ENCODE measurements at regions not wholly inside any gene's neighbourhood (a gene's known extent, or its start where the extent isn't known, plus 50 kb on each side); places are given as distances from the start of the nearest gene placed in this dataset.

DNA sequence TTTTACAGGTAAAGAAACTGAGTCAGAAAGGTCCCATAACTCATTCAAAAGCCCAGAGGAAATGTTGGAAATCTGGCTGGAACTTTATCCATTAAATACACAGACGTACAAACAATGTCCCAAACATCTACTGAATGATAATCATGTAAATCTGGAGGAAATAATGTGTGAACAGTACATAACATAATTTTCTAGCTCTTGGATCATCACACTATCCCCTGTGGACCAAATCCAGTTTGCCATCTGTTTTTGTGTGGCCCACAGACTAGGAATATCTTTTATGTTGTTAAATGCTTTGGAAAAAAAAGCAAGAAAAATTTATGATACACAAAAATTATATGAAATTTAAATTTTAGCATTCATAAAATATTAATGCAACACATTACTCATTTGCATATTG is 389.9 kb upstream of the SOX9 start:
- no TSS peak for BruUV-seq (replicated peaks)
- intact Hi-C loops (cut with micrococcal nuclease), result no loop called here
- Histone ChIP-seq H4K20me1 (ENCODE audit: low read length) (no peaks in the 10 kb centered on the region), H3K79me2 (ENCODE audit: low read length) (no peaks in the 10 kb centered on the region), H3F3A (ENCODE audit: low read length, unreplicated experiment) (no peaks in the 10 kb centered on the region), H2AFZ (ENCODE audit: low read length) (no peak overlapping the region), H3K9ac (ENCODE audit: low read length) (no peak overlapping the region), H3K4me3 (ENCODE audit: low read length) (no peak overlapping the region), H3K4me1 (ENCODE audit: insufficient read depth, low read length) (no peaks in the 10 kb centered on the region), H3K4me2 (ENCODE audit: low read length) (no peak overlapping the region), H3K36me3 (ENCODE audit: low read depth, low read length) (no peaks in the 10 kb centered on the region), H3K27me3 (ENCODE audit: low read length) (no peaks in the 10 kb centered on the region), H3K9me3 (ENCODE audit: low read length) (no peaks in the 10 kb centered on the region), H3K9me2 (replicated peaks; ENCODE audit: low read length) (no peaks in the 10 kb centered on the region; the same call in 1 of the 2 replicates), H3K27ac (ENCODE audit: low read length) (no peak overlapping the region)
- TF ChIP-seq EZH2 (IDR thresholded peaks at IDR 0.05; ENCODE audit: low read length, unreplicated experiment), result no peak
- TF ChIP-seq, protein P1, sequence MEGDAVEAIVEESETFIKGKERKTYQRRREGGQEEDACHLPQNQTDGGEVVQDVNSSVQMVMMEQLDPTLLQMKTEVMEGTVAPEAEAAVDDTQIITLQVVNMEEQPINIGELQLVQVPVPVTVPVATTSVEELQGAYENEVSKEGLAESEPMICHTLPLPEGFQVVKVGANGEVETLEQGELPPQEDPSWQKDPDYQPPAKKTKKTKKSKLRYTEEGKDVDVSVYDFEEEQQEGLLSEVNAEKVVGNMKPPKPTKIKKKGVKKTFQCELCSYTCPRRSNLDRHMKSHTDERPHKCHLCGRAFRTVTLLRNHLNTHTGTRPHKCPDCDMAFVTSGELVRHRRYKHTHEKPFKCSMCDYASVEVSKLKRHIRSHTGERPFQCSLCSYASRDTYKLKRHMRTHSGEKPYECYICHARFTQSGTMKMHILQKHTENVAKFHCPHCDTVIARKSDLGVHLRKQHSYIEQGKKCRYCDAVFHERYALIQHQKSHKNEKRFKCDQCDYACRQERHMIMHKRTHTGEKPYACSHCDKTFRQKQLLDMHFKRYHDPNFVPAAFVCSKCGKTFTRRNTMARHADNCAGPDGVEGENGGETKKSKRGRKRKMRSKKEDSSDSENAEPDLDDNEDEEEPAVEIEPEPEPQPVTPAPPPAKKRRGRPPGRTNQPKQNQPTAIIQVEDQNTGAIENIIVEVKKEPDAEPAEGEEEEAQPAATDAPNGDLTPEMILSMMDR (conservative IDR thresholded peaks at IDR 0.05; ENCODE audit: low read depth, low read length), result no peak
- no peak for TF ChIP-seq EZH2phosphoT487 (IDR thresholded peaks at IDR 0.05; ENCODE audit: borderline replicate concordance, low read length)
- ChIA-PET POLR2A (ENCODE audit: unreplicated experiment) (no interaction called here), CTCF (no interaction called here)
- ATAC-seq (no peak), DNase-seq (no peak)

DNA sequence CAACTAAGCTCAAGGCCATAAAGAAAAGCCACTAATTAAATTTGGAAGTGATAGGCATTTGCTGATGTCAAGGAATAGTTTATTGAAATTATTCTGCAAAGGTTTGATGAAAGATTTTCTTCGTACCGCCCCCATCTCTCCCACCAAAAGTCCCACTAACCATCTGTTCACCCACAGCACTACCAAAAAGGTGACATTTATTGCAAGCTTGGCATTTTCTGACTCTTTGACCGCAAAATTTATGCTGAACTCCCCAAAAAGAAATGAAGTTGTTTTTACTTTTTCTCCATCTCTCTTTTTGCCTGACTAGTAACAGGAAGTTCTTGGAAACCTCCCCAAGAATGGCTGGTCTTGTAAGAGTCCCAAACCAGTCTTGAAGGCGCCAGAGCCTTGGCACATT is 384.9 kb upstream of the SOX9 start:
- H3F3A ChIP-seq (ENCODE audit: low read length, unreplicated experiment), result no peaks in the 10 kb centered on the region
- H2AFZ ChIP-seq (ENCODE audit: low read length), result no peak overlapping the region
- no peak for DNase-seq
- no peaks in the 10 kb centered on the region for H3K4me1 ChIP-seq (ENCODE audit: insufficient read depth, low read length)
- POLR2A ChIA-PET (ENCODE audit: unreplicated experiment), result no interaction called here
- no peaks in the 10 kb centered on the region for H3K9me3 ChIP-seq (ENCODE audit: low read length)
- no peak overlapping the region for H3K4me3 ChIP-seq (ENCODE audit: low read length)
- no peak for TF ChIP-seq EZH2 (IDR thresholded peaks at IDR 0.05; ENCODE audit: low read length, unreplicated experiment)
- no peak for TF ChIP-seq EZH2phosphoT487 (IDR thresholded peaks at IDR 0.05; ENCODE audit: borderline replicate concordance, low read length)
- TF ChIP-seq, protein P1 (conservative IDR thresholded peaks at IDR 0.05; ENCODE audit: low read depth, low read length), result no peak
- no peak overlapping the region for H3K4me2 ChIP-seq (ENCODE audit: low read length)
- no TSS peak for BruUV-seq (replicated peaks)
- H3K79me2 ChIP-seq (ENCODE audit: low read length), result no peaks in the 10 kb centered on the region
- H3K27me3 ChIP-seq (ENCODE audit: low read length), result no peaks in the 10 kb centered on the region
- H4K20me1 ChIP-seq (ENCODE audit: low read length), result no peaks in the 10 kb centered on the region
- intact Hi-C loops (cut with micrococcal nuclease), result no loop called here
- H3K9ac ChIP-seq (ENCODE audit: low read length), result no peak overlapping the region
- H3K36me3 ChIP-seq (ENCODE audit: low read depth, low read length), result no peaks in the 10 kb centered on the region
- no peaks in the 10 kb centered on the region for H3K9me2 ChIP-seq (replicated peaks; ENCODE audit: low read length)
- CTCF ChIA-PET, result interaction anchor here (0.6 kb wide), 1 partner anchor 1640 kb away, joined by 9 read pairs; no protein-coding TSS in a partner anchor
- no peak overlapping the region for H3K27ac ChIP-seq (ENCODE audit: low read length)
- ATAC-seq, result no peak

DNA sequence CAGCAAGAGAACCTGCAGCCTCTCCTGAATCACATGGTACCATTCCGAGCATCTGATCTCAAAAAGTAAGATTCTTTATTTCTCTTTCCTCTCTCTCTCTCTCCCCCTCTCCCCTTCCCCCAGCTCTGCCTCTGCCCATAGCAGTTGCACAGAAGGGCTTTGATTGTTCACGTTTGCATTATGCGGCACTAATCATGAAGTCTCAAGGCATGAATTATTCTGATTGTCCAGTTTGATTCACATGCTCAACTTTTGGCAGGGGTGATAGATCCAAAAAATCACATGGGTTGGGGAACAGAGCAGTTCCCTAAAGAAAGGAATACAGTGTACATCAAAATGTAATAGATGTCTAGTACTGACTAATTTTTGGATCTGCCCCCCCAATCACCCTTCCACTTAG is 380.0 kb upstream of the SOX9 start:
- H3K4me3 ChIP-seq (ENCODE audit: low read length), result no peak overlapping the region
- no peaks in the 10 kb centered on the region for H3K9me3 ChIP-seq (ENCODE audit: low read length)
- ChIA-PET CTCF (no interaction called here), POLR2A (ENCODE audit: unreplicated experiment) (no interaction called here)
- H3K27ac ChIP-seq (ENCODE audit: low read length), result no peak overlapping the region
- H3K9me2 ChIP-seq (replicated peaks; ENCODE audit: low read length), result no peaks in the 10 kb centered on the region
- no peaks in the 10 kb centered on the region for H4K20me1 ChIP-seq (ENCODE audit: low read length)
- H3K4me1 ChIP-seq (ENCODE audit: insufficient read depth, low read length), result no peaks in the 10 kb centered on the region
- intact Hi-C loops (cut with micrococcal nuclease), result no loop called here
- ATAC-seq, result no peak
- no peak for DNase-seq
- H3K36me3 ChIP-seq (ENCODE audit: low read depth, low read length), result no peaks in the 10 kb centered on the region
- no TSS peak for BruUV-seq (replicated peaks)
- no peak overlapping the region for H2AFZ ChIP-seq (ENCODE audit: low read length)
- no peak overlapping the region for H3K9ac ChIP-seq (ENCODE audit: low read length)
- no peak overlapping the region for H3K4me2 ChIP-seq (ENCODE audit: low read length)
- H3K27me3 ChIP-seq (ENCODE audit: low read length), result no peaks in the 10 kb centered on the region
- H3K79me2 ChIP-seq (ENCODE audit: low read length), result no peaks in the 10 kb centered on the region
- no peaks in the 10 kb centered on the region for H3F3A ChIP-seq (ENCODE audit: low read length, unreplicated experiment)
- TF ChIP-seq EZH2 (IDR thresholded peaks at IDR 0.05; ENCODE audit: low read length, unreplicated experiment), result no peak
- TF ChIP-seq, protein P1 (conservative IDR thresholded peaks at IDR 0.05; ENCODE audit: low read depth, low read length), result no peak
- no peak for TF ChIP-seq EZH2phosphoT487 (IDR thresholded peaks at IDR 0.05; ENCODE audit: borderline replicate concordance, low read length)
